NCI-H2029 (cell line): ENCODE measurements at regions not wholly inside any gene's neighbourhood (a gene's known extent, or its start where the extent isn't known, plus 50 kb on each side); places are given as distances from the start of the nearest gene placed in this dataset.
"Not testable (repeated sequence)": the region's sequence is repeated elsewhere in the genome, so short reads cannot be mapped to it uniquely, and the experiment has no call there.

Experiments used
- DNase-seq: peaks from one replicate; lab custom pipeline; 2025; lab: John Stamatoyannopoulos, UW

DNA sequence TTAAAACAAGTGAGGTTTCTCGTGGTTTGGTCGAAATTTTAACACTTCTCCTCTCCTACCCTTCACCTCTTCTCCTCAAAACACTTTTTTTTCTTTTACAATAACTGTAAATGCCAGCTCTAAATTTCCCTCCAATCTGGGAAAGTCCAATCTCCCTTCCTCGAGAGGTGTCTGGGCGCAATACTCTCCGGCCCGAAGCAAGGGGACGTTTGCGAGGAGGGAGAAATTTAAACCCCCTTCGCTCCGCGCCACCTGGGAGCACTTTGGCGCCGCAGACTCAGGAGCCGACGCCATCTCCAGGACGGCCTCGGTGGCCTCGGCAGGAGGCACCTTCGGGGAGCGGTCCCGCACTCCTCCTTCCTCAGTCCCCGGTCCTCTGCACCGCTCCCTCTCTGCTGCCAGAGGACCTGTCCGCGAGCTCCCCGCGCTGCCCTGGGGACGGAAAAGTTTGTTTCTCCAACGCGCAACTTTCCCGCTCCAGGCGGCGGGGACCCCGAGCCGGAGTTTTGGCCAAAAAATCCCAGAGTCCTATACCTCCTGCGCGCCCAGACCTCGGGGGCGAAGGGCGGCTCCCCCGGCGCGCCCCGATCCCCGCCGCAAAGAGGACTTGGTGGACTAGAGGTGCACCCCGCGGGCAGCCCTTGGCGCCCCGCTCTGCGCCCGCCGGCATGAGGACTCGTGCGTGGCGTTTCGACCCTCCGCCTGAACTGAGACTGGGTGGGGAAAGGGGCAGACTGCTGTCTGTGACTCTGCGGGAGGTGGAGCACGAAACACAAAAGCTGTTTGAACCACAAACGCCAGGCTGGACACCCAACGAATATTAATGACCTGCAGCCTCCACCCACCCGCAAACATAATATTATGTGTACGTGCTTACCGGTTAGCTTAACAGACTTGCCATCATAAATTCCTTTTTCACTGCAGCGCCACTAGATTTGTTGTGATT, 95.2 kb upstream of the HMGA2 start:
- DNase-seq = no peak

DNA sequence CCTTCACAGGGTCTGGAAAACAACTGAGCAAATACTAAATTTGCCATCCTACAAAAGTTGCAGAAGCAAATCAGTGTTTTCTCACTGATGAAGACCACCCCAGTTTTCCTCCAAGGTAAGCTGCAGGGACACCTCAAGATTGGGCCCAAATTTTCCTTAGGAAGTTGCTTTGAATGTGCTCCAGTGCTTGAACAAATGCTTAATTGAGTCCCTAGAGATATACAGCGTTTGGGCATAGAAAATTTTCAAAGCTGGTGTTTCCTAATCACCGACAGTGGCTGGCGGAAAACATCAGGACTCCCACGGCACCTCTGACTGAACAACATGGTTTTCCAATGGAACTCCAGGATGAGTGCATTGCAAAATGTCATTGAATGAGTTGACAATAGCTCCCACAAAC, 92.5 kb upstream of the HMGA2 start:
- no peak for DNase-seq

DNA sequence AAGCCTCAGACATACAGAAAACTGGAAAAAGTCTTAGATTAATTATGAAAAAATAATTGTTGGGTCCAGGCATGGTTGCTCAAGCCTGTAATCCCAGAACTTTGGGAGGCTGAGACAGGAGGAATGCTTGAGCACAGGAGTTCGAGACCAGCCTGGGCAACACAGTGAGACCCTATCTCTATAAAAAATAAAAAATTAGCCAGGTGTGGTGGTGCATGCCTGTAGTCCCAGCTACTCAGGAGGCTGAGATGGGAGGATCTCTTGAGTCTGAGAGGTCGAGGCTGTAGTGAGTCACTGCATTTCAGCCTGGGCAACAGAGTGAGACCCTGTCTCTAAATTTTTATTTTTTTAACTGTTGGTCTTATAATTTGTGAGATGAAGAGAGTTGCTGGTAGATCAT, 90.6 kb upstream of the HMGA2 start:
- not testable (repeated sequence) for DNase-seq

DNA sequence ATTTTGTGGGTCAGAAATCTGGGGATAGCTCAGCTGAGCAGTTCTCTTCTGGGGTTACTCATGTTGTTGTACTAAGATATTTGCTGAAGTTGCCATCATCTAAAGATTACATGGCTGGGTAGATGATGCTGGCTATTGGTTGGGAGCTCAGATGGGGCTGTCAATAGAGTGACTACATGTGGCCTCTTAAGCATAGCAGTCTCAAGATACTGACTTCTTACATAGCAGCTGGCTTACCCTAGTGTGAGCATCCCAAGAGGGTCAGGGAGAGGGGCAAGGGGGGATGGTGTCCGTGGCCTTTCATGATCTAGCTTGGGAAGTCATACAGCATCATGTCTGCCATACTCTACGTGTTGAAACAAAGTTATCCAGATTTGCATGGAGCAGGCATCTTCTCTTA, 90.1 kb upstream of the HMGA2 start:
- DNase-seq = no peak

DNA sequence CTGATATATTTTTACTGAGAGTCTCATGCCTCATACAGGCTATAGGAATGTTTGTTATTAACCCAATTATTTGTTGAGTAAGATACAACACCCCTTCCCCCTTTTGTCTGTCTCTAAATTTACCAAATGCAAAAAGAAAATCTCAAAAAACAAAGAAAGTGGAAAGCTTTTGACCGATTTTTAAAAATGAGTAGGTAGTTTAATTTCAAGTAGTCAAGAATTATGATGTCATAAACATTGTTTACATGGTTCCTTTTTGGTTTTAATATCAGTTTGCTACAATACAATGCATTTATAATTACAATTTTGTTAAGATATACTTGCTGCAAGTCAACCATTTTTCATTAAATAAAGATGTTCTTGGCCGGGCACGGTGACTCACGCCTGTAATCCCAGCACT, 84.7 kb upstream of the HMGA2 start:
- DNase-seq = no peak

DNA sequence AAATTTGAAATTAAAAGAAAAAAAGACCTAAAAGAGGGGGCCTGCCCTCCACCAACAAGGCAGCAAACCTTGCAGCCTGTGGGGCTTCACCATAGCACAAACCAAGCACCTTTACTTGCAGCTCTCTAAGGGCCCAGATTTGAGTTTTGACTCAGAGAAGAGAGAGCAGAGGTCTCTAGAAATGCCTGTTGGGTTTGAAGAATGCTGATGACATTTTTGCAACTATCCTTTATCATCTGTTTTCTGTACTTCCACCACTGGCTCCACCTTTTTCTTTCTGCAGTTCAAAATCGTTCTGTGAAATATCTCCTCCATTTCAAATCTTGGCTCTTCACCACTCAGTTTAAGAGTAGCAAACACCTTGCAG, 83.8 kb upstream of the HMGA2 start:
- no peak for DNase-seq

DNA sequence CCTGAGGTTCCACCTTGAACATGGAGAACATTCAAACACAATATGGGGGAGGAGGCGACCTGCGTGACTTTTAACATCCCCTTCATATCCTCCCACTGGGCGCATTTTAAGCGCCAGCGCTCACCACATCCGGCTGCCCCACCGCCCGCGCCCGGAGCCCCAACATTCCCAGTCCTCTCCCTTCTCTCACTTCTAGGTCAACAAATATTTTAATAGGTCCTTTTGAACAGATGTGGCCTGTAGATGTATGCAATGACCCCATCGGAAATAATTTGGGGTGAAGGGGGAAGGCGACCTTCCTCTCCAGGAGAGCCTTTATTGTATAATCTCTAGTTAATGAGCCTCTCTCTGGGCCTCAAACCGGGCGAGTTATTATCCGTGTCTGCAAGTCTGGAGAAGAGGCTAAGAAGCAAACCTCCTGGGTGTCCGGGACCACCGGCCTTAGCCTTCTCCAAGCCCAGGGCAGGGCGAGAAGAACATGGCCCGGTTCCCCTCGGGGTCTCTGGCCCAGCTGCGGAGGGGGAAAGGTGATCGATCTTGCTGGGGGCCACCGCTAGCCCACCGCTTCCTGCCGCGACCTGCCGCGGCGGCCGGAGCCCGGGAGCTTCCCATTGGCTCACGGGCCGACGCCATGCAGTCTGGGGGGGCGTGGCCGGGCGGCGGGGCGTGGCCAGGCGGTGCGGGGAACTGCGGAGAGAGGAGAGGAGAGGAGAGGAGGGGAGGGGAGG, 83.2 kb upstream of the HMGA2 start:
- no peak for DNase-seq

DNA sequence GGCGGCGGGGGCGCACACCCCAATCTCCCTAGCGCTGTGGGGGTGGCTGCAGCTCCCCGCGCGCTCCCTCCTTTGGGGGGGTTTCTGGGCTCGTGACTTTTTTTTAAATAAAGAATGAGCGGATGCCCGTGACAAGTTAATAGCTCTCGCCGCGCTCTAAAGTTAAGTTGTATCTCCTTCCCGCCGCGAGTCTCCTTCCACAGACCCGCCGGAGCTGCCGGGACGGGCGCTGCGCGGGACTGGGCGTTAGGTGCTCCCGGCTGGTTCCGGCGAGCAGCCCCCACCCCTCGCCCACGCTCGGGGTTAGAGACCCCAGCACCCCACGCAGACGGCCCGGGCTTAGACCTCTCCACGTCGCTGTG, 82.6 kb upstream of the HMGA2 start:
- no peak for DNase-seq

DNA sequence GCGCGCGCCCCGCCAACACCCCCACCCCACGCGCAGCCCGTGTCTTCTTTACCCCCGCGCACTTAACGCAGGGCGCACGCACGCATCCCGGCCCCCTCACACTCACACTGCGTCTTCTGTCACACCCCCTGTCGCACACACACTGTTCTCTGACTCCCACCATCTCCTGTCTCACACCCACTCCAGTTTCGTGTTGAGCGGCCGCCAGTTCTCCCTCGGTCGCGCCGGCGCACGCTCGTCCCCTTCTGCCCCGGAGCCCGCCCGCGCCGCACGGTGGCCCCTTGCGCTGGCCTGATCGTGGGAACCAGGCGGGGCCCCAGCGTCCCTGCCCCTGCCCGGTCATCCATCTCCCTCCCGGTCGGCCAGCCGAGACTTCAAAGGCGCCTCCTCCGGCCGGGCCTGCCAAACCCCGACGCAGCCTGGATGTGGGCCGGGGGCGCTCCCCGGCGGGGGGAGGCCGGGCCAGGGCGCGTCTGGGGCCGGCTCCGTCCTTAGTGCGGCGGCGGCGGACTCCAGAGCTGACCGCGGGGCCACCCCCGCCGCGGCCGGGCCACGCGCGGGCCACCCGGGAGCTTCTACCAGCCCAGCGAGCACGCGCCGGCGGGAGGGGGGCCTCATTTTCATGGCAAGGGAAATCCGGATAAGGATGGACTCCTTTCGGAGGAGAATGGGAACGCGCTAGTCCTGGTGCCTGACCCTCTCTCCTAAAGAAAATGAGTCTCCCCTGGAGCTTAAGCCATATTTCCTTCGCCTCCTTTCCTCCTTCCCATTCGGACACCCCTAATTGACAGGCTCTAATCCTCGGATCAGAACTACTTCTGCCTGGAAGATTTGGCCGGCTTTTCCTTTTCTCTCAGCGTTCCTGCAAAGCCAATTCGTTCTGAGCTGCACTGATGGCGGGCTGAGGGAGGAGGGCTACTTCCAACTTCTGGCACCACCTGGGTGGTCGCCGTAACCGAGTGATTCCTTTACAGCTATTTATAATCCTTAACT, 82.0 kb upstream of the HMGA2 start:
- DNase-seq = no peak

DNA sequence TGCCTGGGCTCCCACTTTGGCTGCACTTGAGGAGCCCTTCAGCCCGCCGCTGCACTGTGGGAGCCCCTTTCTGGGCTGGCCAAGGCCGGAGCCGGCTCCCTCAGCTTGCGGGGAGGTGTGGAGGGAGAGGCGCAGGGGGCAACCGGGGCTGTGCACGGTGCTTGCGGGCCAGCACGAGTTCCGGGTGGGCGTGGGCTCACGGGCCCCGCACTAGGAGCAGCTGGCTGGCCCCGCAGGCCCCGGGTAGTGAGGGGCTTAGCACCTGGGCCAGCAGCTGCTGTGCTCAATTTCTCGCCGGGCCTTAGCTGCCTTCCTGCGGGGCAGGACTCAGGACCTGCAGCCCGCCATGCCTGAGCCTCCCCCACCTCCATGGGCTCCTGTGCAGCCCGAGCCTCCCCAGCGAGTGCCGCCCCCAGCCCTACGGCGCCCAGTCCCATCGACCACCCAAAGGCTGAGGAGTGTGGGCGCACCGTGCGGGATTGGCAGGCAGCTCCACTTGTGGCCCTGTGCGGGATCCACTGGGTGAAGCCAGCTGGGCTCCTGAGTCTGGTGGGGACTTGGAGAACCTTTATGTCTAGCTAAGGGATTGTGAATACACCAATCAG, 79.9 kb upstream of the HMGA2 start:
- not testable (repeated sequence) for DNase-seq

DNA sequence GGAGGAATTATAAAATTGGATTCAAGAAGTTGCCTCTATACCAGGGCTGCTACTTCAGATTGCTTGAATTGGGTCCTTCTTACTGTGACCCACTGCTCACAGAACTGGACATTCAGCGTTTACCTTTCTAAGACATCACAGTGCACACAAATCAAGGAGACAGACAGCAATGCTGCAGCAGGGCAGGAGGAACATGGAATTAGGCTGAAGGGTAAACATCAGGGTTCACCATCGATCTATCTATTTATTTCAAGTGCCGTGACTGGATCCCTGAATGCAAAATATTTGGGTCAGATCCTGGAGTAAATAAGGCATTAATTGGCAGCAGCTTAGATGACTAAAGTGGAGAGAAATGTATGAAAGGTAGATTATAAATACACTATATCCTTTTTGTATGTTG, 76.9 kb upstream of the HMGA2 start:
- no peak for DNase-seq

DNA sequence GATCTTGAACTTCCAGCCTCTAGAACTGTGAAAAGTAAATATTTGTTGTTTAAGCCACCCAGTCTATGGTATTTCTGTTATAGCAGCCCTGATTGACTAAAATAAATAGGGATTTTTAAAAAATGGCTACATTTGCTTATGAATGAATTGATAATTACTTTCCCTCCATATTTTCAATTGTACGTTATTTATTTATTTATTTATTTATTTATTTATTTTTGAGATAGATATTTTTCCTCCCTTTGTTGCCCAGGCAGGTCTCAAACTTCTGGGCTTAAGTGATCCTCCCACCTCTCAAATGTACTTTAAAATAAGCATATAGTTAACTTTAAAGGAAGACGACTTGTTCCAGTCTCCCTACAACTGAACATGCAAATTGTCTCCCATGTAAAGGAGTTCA, 76.0 kb upstream of the HMGA2 start:
- DNase-seq = no peak

DNA sequence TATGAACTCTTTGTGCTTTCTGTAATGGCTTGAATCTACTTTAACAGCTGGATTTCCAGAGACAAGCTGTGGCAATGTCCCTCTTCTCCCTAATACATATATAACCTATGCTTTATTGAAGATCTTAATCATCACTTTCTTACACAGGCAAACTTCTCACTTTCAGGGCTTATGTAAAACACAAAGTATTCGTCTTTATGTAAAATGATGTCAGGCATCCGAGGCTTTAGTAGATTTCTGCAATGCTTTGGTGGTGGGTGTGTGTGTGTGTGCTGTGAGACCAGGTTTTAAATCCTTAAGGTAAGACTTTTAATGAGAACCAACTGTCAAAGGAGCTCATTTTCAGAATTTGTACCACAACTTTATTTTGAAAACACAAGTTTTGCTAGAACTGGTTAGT, 70.0 kb upstream of the HMGA2 start:
- DNase-seq = no peak

DNA sequence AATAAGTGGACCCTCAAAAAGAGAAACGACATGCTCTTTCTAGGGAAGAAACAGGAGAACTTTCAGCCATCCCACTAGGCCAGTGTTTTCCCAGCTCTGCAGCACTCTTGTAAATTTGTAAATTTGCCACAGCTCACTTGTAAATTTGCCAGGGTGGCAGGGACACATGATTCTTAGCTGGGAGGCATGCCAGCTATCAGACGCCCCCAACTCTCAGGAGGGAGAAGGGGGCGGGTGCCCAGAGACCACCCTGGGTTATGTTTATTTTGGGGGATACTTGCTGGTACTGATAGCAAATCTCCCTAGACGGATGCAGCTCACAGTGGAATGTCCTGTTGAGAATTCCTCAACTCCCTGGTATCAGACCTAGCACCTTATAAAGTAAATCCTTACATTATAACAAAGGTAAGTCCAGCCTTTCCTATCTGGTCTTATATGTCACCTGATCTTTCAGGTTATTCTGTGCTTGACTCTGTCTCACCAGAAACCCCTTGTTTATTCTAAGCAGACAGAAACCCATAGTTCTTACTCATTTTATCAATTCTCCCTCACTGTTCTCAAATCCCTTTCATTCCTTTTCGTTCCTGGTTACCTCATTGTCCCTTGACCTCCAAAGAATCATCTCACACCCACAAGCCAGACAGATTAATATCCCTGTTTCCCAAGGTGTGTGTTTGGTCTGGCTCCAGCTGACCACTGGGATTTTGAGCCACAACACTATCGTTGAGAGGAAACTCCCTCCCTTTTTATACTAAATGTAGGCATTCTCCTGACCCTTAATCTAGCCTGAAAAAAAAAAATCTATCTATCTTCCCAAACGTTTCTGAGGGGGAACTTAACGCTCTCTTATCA, 69.3 kb upstream of the HMGA2 start:
- no peak for DNase-seq

DNA sequence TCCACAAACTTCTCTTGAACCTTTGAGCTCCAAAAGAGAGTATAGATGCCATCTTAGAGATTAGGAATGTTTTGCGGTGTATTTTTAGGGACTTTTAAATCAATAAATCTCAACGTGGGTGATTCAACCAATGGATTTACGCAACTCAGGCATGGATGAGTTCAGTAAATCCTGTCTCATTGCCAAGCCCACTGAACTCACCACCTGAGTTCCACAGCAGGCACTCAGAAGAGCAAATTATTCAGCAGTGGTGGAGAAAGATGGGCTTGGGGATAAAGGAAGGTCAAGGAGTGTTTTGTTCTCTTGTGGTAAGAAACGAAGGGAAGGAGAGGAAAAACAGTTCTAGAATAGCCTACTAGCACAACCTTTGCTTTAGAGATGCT, 68.7 kb upstream of the HMGA2 start:
- DNase-seq = no peak

DNA sequence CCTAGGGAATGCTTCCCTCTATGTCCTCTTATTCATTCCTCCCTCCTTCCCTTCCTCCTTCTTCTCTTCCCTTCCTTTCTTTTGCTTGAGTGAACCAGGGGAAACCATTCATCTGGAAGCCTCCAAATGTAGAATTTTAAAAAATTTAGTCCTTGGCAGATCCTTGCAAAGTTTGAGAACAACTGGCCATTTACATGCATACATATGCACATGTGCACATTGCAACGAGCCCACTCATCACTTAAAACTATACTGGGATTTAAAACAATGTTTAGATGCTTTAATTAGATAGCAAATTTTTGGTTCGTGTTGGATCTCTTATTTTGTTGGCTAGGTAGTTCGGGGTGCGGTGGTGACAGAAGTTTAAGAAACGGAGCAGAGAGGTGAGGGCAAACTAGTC, 68.0 kb upstream of the HMGA2 start:
- no peak for DNase-seq

DNA sequence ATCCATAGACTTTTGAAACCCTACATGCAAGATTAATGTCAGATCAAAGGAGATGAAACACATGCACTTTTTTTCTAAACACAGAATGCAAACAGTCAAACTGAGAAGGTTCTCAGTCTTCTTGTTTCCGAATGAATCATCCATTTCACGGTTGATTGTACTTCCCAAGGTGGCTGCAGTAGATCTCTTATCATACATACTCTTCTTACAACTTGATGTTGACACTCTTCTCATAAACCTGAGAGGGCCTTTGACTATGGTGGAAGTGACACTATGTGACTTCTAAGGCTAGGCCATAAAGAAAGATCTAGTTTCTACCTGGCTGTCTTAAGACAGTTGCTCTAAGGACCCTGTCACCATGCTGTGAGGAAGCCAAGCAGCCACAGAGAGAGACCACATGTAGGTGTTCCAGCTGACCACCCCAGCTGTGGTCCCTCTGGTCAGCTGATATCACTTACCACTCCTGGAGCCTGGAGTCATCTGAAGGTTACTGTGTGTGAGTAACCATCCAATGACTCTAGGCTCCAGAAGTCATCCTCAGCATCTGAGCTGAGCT, 67.2 kb upstream of the HMGA2 start:
- no peak for DNase-seq

DNA sequence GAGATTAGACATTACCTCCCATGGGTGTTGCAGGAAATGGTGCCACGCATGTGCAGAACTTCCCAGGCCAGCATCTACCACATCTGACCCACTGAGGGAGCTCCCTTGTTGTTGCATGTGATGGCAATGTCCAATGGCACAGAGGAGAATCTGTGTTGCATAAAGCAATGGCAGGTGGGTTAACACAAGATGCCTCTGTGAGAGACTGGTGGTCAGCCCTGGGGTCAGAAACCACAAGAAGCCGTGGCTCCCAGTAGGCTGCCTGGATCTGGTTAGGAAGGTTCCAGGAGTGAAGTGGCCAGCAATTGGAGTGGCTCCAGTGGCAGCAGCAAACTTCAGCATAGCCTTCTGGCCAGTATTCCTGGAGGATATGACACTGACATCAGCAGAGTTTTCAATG, 65.9 kb upstream of the HMGA2 start:
- no peak for DNase-seq

DNA sequence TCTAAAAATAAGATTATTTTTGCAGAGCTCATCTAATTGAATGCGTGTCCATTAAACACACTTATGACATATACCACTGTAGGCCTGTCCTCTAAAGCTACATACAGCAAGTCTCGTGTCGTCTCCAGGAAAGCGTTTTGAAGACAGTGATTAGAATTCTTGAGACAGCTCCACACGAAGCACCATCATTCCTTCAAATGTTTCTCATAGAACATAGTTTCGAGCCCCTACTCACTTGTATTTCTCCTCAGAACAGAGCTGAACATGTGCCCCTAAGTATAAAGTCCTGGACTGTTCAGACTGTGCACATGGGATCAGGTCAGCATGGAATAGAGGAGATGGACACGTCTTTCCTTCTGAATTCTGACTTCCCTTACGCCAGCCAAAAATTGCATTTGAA, 64.5 kb upstream of the HMGA2 start:
- no peak for DNase-seq

DNA sequence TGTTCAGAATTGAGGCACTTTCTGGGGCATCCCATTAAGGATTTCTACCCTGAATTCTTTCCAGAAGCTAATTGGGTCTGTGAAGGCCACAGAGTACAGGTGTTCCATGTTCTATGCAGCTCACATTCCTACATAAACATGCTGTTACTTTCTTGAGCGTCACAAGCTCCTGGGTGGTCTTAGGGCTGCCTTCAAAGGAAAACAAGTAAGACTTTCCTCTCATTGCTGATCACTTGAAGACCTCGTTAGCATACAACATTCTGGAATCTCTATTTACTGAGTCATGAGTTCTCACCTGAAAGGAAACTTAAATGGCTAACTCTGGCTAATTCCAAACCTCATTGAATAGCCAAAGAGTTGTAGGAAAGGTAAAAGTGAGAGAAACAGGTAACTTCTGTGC, 63.0 kb upstream of the HMGA2 start:
- DNase-seq = no peak

DNA sequence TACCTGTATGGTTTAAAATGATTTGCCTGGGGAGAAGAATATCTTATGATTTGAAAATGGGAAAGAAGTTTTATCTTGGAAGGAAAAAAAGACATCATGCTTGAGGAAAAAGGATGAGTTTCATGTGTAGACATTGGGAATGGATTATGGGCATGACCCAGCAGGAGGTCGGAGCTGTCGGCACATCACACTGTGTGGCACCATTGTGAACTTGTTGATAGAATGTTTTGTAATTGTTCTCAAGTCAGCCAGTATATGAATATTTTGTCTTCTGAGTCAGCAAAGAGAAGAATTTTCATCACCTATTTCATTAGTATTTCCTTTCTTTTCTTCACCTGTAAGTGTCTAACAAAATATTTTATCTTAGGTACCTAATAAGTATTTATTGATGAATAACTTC, 60.0 kb upstream of the HMGA2 start:
- DNase-seq = no peak
